Body of pancreas (tissue), 4 donors: ENCODE measurements at regions not wholly inside any gene's neighbourhood (a gene's known extent, or its start where the extent isn't known, plus 50 kb on each side); places are given as distances from the start of the nearest gene placed in this dataset.

Experiments
- ATAC-seq: fragments of 150-250 bp; one replicate; pipeline ENCODE4 v1.9.1; 2016
- DNase-seq, 4 donors: peaks; one replicate each; pipeline ENCODE4 v3.0.0-alpha.2; 2019
- H3K27ac ChIP-seq, 4 donors: fragments of 200-600 bp; sonication (generic); 1 replicate in 3 of 4; 2 replicates in 1 of 4; pipeline versions ENCODE4 v1.5.1 to v1.6.1; 2016 to 2019; ENCODE audit warnings: mild to moderate bottlenecking in 1 of 4, mixed read lengths in 1 of 4, moderate library complexity in 1 of 4
- H3K27me3 ChIP-seq, 2 donors: fragments of 200-600 bp; sonication (generic); one replicate each; pipeline ENCODE4 v1.6.0; 2016; ENCODE audit warnings: mild to moderate bottlenecking in 1 of 2
- H3K36me3 ChIP-seq, 2 donors: fragments of 200-600 bp; sonication (generic); replicated peaks in 1 of 2; 2 replicates each; pipeline ENCODE4 v1.5.1; 2016; ENCODE audit warnings: low read depth in 2 of 2; ENCODE audit not compliant: insufficient read depth in 1 of 2
- H3K4me1 ChIP-seq: fragments of 200-600 bp; sonication (generic); one replicate; pipeline ENCODE4 v1.6.0; 2016
- H3K4me3 ChIP-seq, 2 donors: fragments of 200-600 bp; sonication (generic); 1 replicate in 1 of 2; 2 replicates in 1 of 2; pipeline ENCODE4 v1.5.1; 2016 to 2019
- H3K9me3 ChIP-seq, 3 donors: fragments of 200-600 bp; sonication (generic); 1 replicate in 2 of 3; 2 replicates in 1 of 3; pipeline ENCODE4 v1.5.1; 2016
- CTCF ChIP-seq, 7 experiments: fragments of 450-650 bp in 4 of 7; fragments of 200-600 bp in 3 of 7; sonication (generic) in 3 of 7; IDR thresholded peaks; one replicate each; pipeline ENCODE4 v1.5.1; 2016 to 2019; ENCODE audit warnings: antibody characterized with exemption in 7 of 7
- POLR2A ChIP-seq, 3 donors: fragments of 450-650 bp; IDR thresholded peaks; one replicate each; pipeline ENCODE4 v1.6.1; 2016; ENCODE audit warnings: antibody characterized with exemption in 3 of 3, mild to moderate bottlenecking in 2 of 3
- WGBS, 2 donors: methylation state at CpG; one replicate each; pipeline ENCODE4 v1.1.5; 2017; 5-methylcytosine and 5-hydroxymethylcytosine counted together
- intact Hi-C: fragments of 100-400 bp; cut with DNase I; formaldehyde crosslinking; loops from one replicate; pipeline ENCODE4 v1.15.1; 2023

DNA sequence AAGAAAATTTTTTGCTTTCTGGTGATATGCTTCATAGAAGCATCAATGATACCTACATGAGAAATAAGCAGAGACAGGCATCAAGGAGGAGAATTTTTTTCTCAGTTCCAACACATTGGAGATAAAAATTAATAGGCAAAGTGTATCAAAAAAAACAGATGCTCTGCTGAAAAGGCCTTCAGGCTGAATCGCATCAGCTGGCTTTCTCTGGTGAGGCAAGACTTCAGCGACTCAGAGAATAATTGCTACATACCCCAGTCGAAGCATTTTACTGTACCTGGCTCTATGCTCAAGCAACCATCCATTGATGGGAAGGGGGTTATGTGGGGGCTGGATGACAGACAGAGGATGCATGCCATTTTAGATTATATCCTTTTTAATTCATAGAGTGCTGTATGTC lies 415.1 kb downstream of the TFAP2A start:
- Histone ChIP-seq H3K27me3 (no peaks in the 10 kb centered on the region), H3K36me3 (no peaks in the 10 kb centered on the region), H3K4me3 (no peak overlapping the region), H3K9me3 (no peaks in the 10 kb centered on the region), H3K4me1 (no peaks in the 10 kb centered on the region), H3K27ac (no peak overlapping the region)
- ATAC-seq (no peak), DNase-seq (no peak)
- 63 to 70% methylated on average over 3 of the region's 3 CpGs for WGBS, 2 donors
- intact Hi-C loops = no loop called here
- TF ChIP-seq CTCF (IDR thresholded peaks at IDR 0.05) (no peak), POLR2A (IDR thresholded peaks at IDR 0.05) (no peak)

DNA sequence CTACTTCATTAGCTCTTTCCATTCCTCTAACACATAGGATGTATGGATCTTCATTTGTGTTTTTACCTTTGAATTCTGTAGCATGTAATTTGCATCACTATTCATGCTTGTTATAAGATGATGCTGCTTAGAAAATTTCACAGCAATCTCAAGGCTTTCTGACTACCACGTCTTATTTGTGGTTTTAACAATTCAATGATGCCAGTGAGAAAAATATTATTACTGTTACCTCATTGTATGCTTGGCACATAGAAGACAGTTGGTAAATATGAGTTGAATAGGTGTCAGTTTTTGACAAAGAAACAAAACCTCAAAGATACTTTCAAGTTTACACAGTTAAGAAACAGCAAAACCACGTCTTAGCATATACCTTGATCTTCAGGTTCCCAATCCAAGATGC lies 428.6 kb downstream of the TFAP2A start:
- Histone ChIP-seq H3K9me3 (no peaks in the 10 kb centered on the region), H3K4me1 (no peaks in the 10 kb centered on the region), H3K36me3 (no peaks in the 10 kb centered on the region), H3K4me3 (no peak overlapping the region), H3K27me3 (no peaks in the 10 kb centered on the region), H3K27ac (no peak overlapping the region)
- 38 to 39% methylated on average over 2 of the region's 2 CpGs for WGBS, 2 donors
- ATAC-seq (no peak), DNase-seq (no peak)
- intact Hi-C loops = no loop called here
- TF ChIP-seq CTCF (IDR thresholded peaks at IDR 0.05) (no peak), POLR2A (IDR thresholded peaks at IDR 0.05) (no peak)

DNA sequence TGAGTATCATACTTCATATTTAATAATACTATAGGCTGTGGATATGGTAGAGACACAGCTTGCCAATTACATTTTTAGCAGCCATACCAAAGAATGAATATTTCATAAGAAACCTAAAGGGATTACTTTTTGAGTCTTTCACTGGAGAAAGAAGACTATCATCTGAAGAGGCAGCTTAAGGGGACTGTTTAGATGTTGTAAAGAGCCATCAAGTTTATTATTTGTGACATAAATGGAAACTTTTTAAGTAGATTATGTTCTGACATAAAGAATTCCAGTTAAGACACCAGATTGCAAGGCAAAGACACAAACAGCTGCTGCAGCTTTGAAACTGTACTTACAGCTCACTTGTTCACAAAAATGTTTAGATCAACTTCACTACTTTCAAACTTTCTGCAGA lies 429.4 kb downstream of the TFAP2A start:
- Histone ChIP-seq H3K27ac (no peak overlapping the region), H3K4me1 (no peaks in the 10 kb centered on the region), H3K27me3 (no peaks in the 10 kb centered on the region), H3K9me3 (no peaks in the 10 kb centered on the region), H3K36me3 (no peaks in the 10 kb centered on the region), H3K4me3 (no peak overlapping the region)
- intact Hi-C loops = no loop called here
- ATAC-seq (no peak), DNase-seq (no peak)
- TF ChIP-seq POLR2A (IDR thresholded peaks at IDR 0.05) = no peak
- TF ChIP-seq CTCF (IDR thresholded peaks at IDR 0.05) = no peak

DNA sequence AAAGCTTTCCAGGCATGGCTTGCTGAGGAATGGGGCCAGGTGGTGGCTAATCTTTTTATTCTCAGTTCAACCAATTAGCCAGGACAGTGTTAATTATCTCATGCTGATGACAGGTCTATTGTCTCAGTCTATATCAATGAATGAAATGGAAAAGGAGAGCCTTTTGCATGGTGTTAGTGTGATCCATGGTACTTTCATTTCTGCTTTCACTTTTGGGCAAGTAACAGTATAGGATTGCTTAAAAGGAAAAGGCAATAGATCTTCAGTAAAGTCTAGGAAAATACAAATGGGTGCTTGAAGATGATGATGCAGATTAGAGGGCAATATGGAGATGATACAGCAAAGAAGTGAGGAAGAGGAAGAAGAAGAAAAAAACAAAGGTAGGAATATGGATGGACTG lies 430.3 kb downstream of the TFAP2A start:
- ATAC-seq (no peak), DNase-seq (no peak)
- TF ChIP-seq POLR2A (IDR thresholded peaks at IDR 0.05) = no peak
- TF ChIP-seq CTCF (IDR thresholded peaks at IDR 0.05) = no peak
- no peak overlapping the region for H3K4me3 ChIP-seq
- no peak overlapping the region for H3K27ac ChIP-seq
- no peaks in the 10 kb centered on the region for H3K36me3 ChIP-seq
- H3K4me1 ChIP-seq = no peaks in the 10 kb centered on the region
- intact Hi-C loops = no loop called here
- H3K27me3 ChIP-seq = no peaks in the 10 kb centered on the region
- H3K9me3 ChIP-seq = no peaks in the 10 kb centered on the region

DNA sequence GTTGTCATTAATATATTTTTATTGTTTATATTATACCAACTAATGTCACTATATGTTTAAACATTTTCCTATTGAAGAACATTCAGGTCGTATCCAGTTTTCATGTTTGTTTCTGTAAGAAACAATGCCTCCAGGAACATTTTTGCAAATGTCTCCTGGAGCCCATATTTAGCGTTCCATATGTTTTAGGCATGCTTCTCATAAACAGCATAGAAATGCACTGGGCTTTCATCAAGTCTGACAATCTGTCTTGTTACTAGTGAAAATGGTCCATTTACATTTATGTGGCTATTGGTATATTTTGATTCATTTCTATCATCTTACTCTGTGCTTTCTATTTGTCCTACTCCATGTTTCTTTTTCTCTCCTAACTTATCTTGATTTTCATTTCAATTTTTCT lies 431.7 kb downstream of the TFAP2A start:
- Histone ChIP-seq H3K9me3 (no peaks in the 10 kb centered on the region), H3K4me3 (no peak overlapping the region), H3K4me1 (no peaks in the 10 kb centered on the region), H3K27ac (no peak overlapping the region), H3K27me3 (no peaks in the 10 kb centered on the region), H3K36me3 (no peaks in the 10 kb centered on the region)
- WGBS, 2 donors = 70 to 81% methylated on average over 2 of the region's 2 CpGs
- TF ChIP-seq CTCF (IDR thresholded peaks at IDR 0.05) (no peak), POLR2A (IDR thresholded peaks at IDR 0.05) (no peak)
- intact Hi-C loops = no loop called here
- DNase-seq (no peak), ATAC-seq (no peak)
